Left hindlimb (tissue), 1 donor: ENCODE measurements at regions not wholly inside any gene's neighbourhood (a gene's known extent, or its start where the extent isn't known, plus 50 kb on each side); places are given as distances from the start of the nearest gene placed in this dataset.
"Not testable (repeated sequence)": the region's sequence is repeated elsewhere in the genome, so short reads cannot be mapped to it uniquely, and the experiment has no call there.

ENCODE experiments used
- DNase-seq: peaks from one replicate; pipeline ENCODE4 v3.0.0-alpha.2; 2018

GRCh38 chr11:114949614-114950351 lies 271.5 kb downstream of the NXPE2 start:
- DNase-seq, result no peak

- no peak for DNase-seq
Observed at GRCh38 chr11:114953039-114953438, 274.7 kb downstream of the NXPE2 start.

GRCh38 chr11:114955923-114956322 lies 277.6 kb downstream of the NXPE2 start:
- DNase-seq, result no peak

- no peak for DNase-seq
Observed at GRCh38 chr11:114956566-114956965, 278.2 kb downstream of the NXPE2 start.

GRCh38 chr11:114959953-114960505 lies 281.7 kb downstream of the NXPE2 start:
- no peak for DNase-seq

- not testable (repeated sequence) for DNase-seq
Observed at GRCh38 chr11:114960819-114961218, 282.5 kb downstream of the NXPE2 start.

GRCh38 chr11:114964676-114965214 lies 286.4 kb downstream of the NXPE2 start:
- DNase-seq, result no peak

GRCh38 chr11:114970927-114971645 lies 292.8 kb downstream of the NXPE2 start:
- DNase-seq, result no peak

- no peak for DNase-seq
Observed at GRCh38 chr11:114972105-114972504, 293.8 kb downstream of the NXPE2 start.

GRCh38 chr11:114977651-114978050 lies 299.3 kb downstream of the NXPE2 start:
- no peak for DNase-seq

- no peak for DNase-seq
Observed at GRCh38 chr11:114982141-114982540, 303.8 kb downstream of the NXPE2 start.

- no peak for DNase-seq
Observed at GRCh38 chr11:114984611-114985163, 306.4 kb downstream of the NXPE2 start.

GRCh38 chr11:114986365-114986764 lies 308.0 kb downstream of the NXPE2 start:
- no peak for DNase-seq

- DNase-seq, result no peak
Observed at GRCh38 chr11:114987186-114987760, 308.9 kb downstream of the NXPE2 start.

GRCh38 chr11:114988644-114989043 lies 310.3 kb downstream of the NXPE2 start:
- DNase-seq, result no peak

- DNase-seq, result no peak
Observed at GRCh38 chr11:114989536-114989935, 311.2 kb downstream of the NXPE2 start.

- no peak for DNase-seq
Observed at GRCh38 chr11:115005663-115006062, 327.3 kb downstream of the NXPE2 start.

- DNase-seq, result no peak
Observed at GRCh38 chr11:115007851-115008250, 329.5 kb downstream of the NXPE2 start.

GRCh38 chr11:115008799-115009198 lies 330.5 kb downstream of the NXPE2 start:
- DNase-seq, result no peak

- no peak for DNase-seq
Observed at GRCh38 chr11:115017529-115017928, 339.2 kb downstream of the NXPE2 start.

GRCh38 chr11:115030166-115030565 lies 351.8 kb downstream of the NXPE2 start:
- no peak for DNase-seq

- DNase-seq, result no peak
Observed at GRCh38 chr11:115036406-115037180, 358.3 kb downstream of the NXPE2 start.
